ENCODE measurements at regions not wholly inside any gene's neighbourhood (a gene's known extent, or its start where the extent isn't known, plus 50 kb on each side); places are given as distances from the start of the nearest gene placed in this dataset.

- no peak for TF ChIP-seq TAF1 (conservative IDR thresholded peaks at IDR 0.05)
- TF ChIP-seq, protein P1, sequence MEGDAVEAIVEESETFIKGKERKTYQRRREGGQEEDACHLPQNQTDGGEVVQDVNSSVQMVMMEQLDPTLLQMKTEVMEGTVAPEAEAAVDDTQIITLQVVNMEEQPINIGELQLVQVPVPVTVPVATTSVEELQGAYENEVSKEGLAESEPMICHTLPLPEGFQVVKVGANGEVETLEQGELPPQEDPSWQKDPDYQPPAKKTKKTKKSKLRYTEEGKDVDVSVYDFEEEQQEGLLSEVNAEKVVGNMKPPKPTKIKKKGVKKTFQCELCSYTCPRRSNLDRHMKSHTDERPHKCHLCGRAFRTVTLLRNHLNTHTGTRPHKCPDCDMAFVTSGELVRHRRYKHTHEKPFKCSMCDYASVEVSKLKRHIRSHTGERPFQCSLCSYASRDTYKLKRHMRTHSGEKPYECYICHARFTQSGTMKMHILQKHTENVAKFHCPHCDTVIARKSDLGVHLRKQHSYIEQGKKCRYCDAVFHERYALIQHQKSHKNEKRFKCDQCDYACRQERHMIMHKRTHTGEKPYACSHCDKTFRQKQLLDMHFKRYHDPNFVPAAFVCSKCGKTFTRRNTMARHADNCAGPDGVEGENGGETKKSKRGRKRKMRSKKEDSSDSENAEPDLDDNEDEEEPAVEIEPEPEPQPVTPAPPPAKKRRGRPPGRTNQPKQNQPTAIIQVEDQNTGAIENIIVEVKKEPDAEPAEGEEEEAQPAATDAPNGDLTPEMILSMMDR (IDR thresholded peaks at IDR 0.05; ENCODE audit: low read depth, low read length, missing input control), result no peak
- TF ChIP-seq RAD21 (IDR thresholded peaks at IDR 0.05), result no peak
- TF ChIP-seq, protein P2, sequence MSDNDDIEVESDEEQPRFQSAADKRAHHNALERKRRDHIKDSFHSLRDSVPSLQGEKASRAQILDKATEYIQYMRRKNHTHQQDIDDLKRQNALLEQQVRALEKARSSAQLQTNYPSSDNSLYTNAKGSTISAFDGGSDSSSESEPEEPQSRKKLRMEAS (IDR thresholded peaks at IDR 0.05), result no peak
Observed at GRCh38 chr4:54558889-54559677, 98.7 kb upstream of the KIT start.
